Spleen (tissue), 11 donors: ENCODE measurements at regions not wholly inside any gene's neighbourhood (a gene's known extent, or its start where the extent isn't known, plus 50 kb on each side); places are given as distances from the start of the nearest gene placed in this dataset.

Experiments used
- DNase-seq: peaks from one replicate; pipeline ENCODE4 v3.0.0-alpha.2; 2020
- H3K27ac ChIP-seq, 8 donors: fragments of 200-600 bp; sonication (generic) in 7 of 8; 1 replicate in 4 of 8; 2 replicates in 4 of 8; pipeline versions ENCODE4 v1.5.0 to v1.8.0; 2016 to 2021; ENCODE audit warnings: inconsistent platforms in 4 of 8, mild to moderate bottlenecking in 4 of 8, moderate library complexity in 1 of 8
- H3K27me3 ChIP-seq, 7 donors: fragments of 200-600 bp; sonication (generic) in 6 of 7; replicated peaks in 1 of 7; 1 replicate in 4 of 7; 2 replicates in 3 of 7; pipeline versions ENCODE4 v1.5.0 to v1.8.0; 2016 to 2021; ENCODE audit warnings: inconsistent platforms in 3 of 7, mild to moderate bottlenecking in 1 of 7
- H3K36me3 ChIP-seq, 6 donors: fragments of 200-600 bp; sonication (generic) in 5 of 6; 1 replicate in 4 of 6; 2 replicates in 2 of 6; pipeline versions ENCODE4 v1.5.0 to v1.8.0; 2016 to 2021; ENCODE audit warnings: inconsistent platforms in 2 of 6
- H3K4me1 ChIP-seq, 6 donors: fragments of 200-600 bp; sonication (generic) in 5 of 6; 1 replicate in 3 of 6; 2 replicates in 3 of 6; pipeline versions ENCODE4 v1.5.0 to v1.8.0; 2016 to 2021; ENCODE audit warnings: inconsistent platforms in 3 of 6
- H3K4me3 ChIP-seq, 8 donors: fragments of 200-600 bp; sonication (generic) in 7 of 8; 1 replicate in 4 of 8; 2 replicates in 4 of 8; pipeline versions ENCODE4 v1.5.0 to v1.8.0; 2016 to 2021; ENCODE audit warnings: inconsistent platforms in 4 of 8, mild to moderate bottlenecking in 4 of 8, moderate library complexity in 2 of 8
- H3K9me3 ChIP-seq, 8 donors: fragments of 200-600 bp; sonication (generic) in 7 of 8; 1 replicate in 4 of 8; 2 replicates in 4 of 8; pipeline versions ENCODE4 v1.5.0 to v1.8.0; 2016 to 2021; ENCODE audit warnings: inconsistent platforms in 4 of 8
- CTCF ChIP-seq, 11 experiments: fragments of 200-600 bp in 7 of 11; fragments of 450-650 bp in 4 of 11; sonication (generic) in 4 of 11; IDR thresholded peaks in 8 of 11; conservative IDR thresholded peaks in 3 of 11; 1 replicate in 7 of 11; 2 replicates in 4 of 11; pipeline versions ENCODE4 v1.4.0 to v1.8.0; 2016 to 2021; ENCODE audit warnings: antibody characterized with exemption in 11 of 11, inconsistent platforms in 4 of 11, mild to moderate bottlenecking in 1 of 11
- POLR2A ChIP-seq, 3 donors: fragments of 450-650 bp; IDR thresholded peaks; one replicate each; pipeline ENCODE4 v1.5.1; 2017; ENCODE audit warnings: antibody characterized with exemption in 3 of 3, mild to moderate bottlenecking in 1 of 3
- POLR2AphosphoS5 ChIP-seq, 3 donors: sonication (generic); formaldehyde crosslinking; IDR thresholded peaks; one replicate each; pipeline ENCODE4 v1.5.1; 2017; ENCODE audit warnings: antibody characterized with exemption in 3 of 3
- WGBS, 5 donors: extraction: QIAGEN DNeasy Blood & Tissue Kit in 3 of 5; methylation state at CpG; one replicate each; pipeline versions ENCODE4 v1.1.5 to v1.1.7; 2013 to 2018; 5-methylcytosine and 5-hydroxymethylcytosine counted together
- intact Hi-C: fragments of 100-400 bp; cut with DNase I; formaldehyde crosslinking; loops from one replicate; pipeline ENCODE4 v1.15.0; 2023; ENCODE audit warnings: low total_unique reads
- donor health status: healthy with polysubstance abuse.
- donor health status: DM: no; HTN: no; CAD: no; lungs with moderate emphysema.
- donor health status: DM: no; HTN: no; CAD: no.
- donor health status: Bipolar disorder and iron deficiency.
- donor health status: healthy.
- donor health status: DM: no; HTN: no; CAD: no.
- donor health status: DM: yes; HTN: yes; CAD: no.

- Histone ChIP-seq H3K27me3 (no peaks in the 10 kb centered on the region), H3K27ac (no peak overlapping the region), H3K9me3 (peaks cover 0 to 4% (median 0%) of the 10 kb centered on the region in 8 donors), H3K4me3 (no peak overlapping the region), H3K4me1 (no peaks in the 10 kb centered on the region), H3K36me3 (no peaks in the 10 kb centered on the region)
- intact Hi-C loops, result no loop called here
- no peak for DNase-seq
- TF ChIP-seq POLR2AphosphoS5 (IDR thresholded peaks at IDR 0.05) (no peak), CTCF (IDR thresholded peaks at IDR 0.05 in 8 of 11, conservative IDR thresholded peaks at IDR 0.05 in 3 of 11) (no peak)
- 80 to 95% (median 89%) methylated on average over 12 of the region's 12 CpGs for WGBS, 5 donors
Observed at GRCh38 chr13:104650431-104650830, 1584.2 kb upstream of the SLC10A2 start.

- no peak for TF ChIP-seq CTCF (IDR thresholded peaks at IDR 0.05 in 8 of 11, conservative IDR thresholded peaks at IDR 0.05 in 3 of 11)
- TF ChIP-seq POLR2AphosphoS5 (IDR thresholded peaks at IDR 0.05), result no peak
- TF ChIP-seq POLR2A (IDR thresholded peaks at IDR 0.05), result no peak
- 90 to 98% (median 93%) methylated on average over 11 of the region's 11 CpGs for WGBS, 5 donors
- H3K27ac ChIP-seq, result no peak overlapping the region
- intact Hi-C loops, result no loop called here
- H3K27me3 ChIP-seq, result no peaks in the 10 kb centered on the region
- H3K9me3 ChIP-seq, result no peaks in the 10 kb centered on the region
- no peak for DNase-seq
- no peaks in the 10 kb centered on the region for H3K36me3 ChIP-seq
- no peaks in the 10 kb centered on the region for H3K4me1 ChIP-seq
- H3K4me3 ChIP-seq, result no peak overlapping the region
Observed at GRCh38 chr13:104648291-104648690, 1582.1 kb upstream of the SLC10A2 start.

- DNase-seq, result no peak
- H3K4me1 ChIP-seq, result no peaks in the 10 kb centered on the region
- no peak for TF ChIP-seq CTCF (IDR thresholded peaks at IDR 0.05 in 8 of 11, conservative IDR thresholded peaks at IDR 0.05 in 3 of 11)
- no peak for TF ChIP-seq POLR2AphosphoS5 (IDR thresholded peaks at IDR 0.05)
- no peak for TF ChIP-seq POLR2A (IDR thresholded peaks at IDR 0.05)
- H3K27ac ChIP-seq, result no peak overlapping the region
- H3K27me3 ChIP-seq, result no peaks in the 10 kb centered on the region
- H3K36me3 ChIP-seq, result no peaks in the 10 kb centered on the region
- H3K9me3 ChIP-seq, result no peaks in the 10 kb centered on the region
- intact Hi-C loops, result no loop called here
- WGBS, 5 donors, result 84 to 92% (median 91%) methylated on average over 4 of the region's 4 CpGs
- no peak overlapping the region for H3K4me3 ChIP-seq
Observed at GRCh38 chr13:104645786-104646185, 1579.6 kb upstream of the SLC10A2 start.

GRCh38 chr13:104641309-104641708 lies 1575.1 kb upstream of the SLC10A2 start:
- H3K9me3 ChIP-seq, result no peaks in the 10 kb centered on the region
- no peaks in the 10 kb centered on the region for H3K4me1 ChIP-seq
- H3K4me3 ChIP-seq, result no peak overlapping the region
- no peak overlapping the region for H3K27ac ChIP-seq
- intact Hi-C loops, result no loop called here
- DNase-seq, result no peak
- no peaks in the 10 kb centered on the region for H3K36me3 ChIP-seq
- TF ChIP-seq POLR2AphosphoS5 (IDR thresholded peaks at IDR 0.05) (no peak), CTCF (IDR thresholded peaks at IDR 0.05 in 8 of 11, conservative IDR thresholded peaks at IDR 0.05 in 3 of 11) (no peak), POLR2A (IDR thresholded peaks at IDR 0.05) (no peak)
- H3K27me3 ChIP-seq, result no peaks in the 10 kb centered on the region
- 76 to 89% (median 79%) methylated on average over 5 of the region's 5 CpGs for WGBS, 5 donors
